Endothelial cell of umbilical vein (primary cell): ENCODE measurements at regions not wholly inside any gene's neighbourhood (a gene's known extent, or its start where the extent isn't known, plus 50 kb on each side); places are given as distances from the start of the nearest gene placed in this dataset.

ENCODE experiments used
- EZH2 ChIP-seq: IDR thresholded peaks from 2 replicates; pipeline ENCODE4 v1.6.1; 2012; ENCODE audit warnings: borderline replicate concordance, low read depth, mild to moderate bottlenecking, moderate library complexity, low read length, inconsistent platforms; ENCODE audit not compliant: severe bottlenecking
- FOS ChIP-seq: IDR thresholded peaks from 2 replicates; pipeline ENCODE4 v1.6.1; 2011; ENCODE audit warnings: mild to moderate bottlenecking, low read length, moderate library complexity, borderline replicate concordance; ENCODE audit not compliant: insufficient read depth
- GATA2 ChIP-seq: IDR thresholded peaks from 2 replicates; pipeline ENCODE4 v1.7.0; 2011; ENCODE audit warnings: low read depth, mild to moderate bottlenecking, moderate library complexity, mixed read lengths, low read length; ENCODE audit not compliant: insufficient read length, insufficient read depth
- JUN ChIP-seq: IDR thresholded peaks from 2 replicates; pipeline ENCODE4 v1.6.1; 2011; ENCODE audit warnings: borderline replicate concordance, low read depth; ENCODE audit not compliant: insufficient read length, insufficient read depth
- MYC ChIP-seq: IDR thresholded peaks from one replicate; pipeline ENCODE4 v1.6.1; 2011; ENCODE audit warnings: mild to moderate bottlenecking, low read depth, low read length
- POLR2A ChIP-seq: IDR thresholded peaks from 2 replicates; pipeline ENCODE4 v1.6.1; 2012; ENCODE audit warnings: low read depth, mild to moderate bottlenecking, control low read depth, low read length
- POLR2AphosphoS5 ChIP-seq: IDR thresholded peaks from 2 replicates; pipeline ENCODE4 v1.6.1; 2012; ENCODE audit warnings: low read depth, mild to moderate bottlenecking, control low read depth, low read length, moderate library complexity; ENCODE audit not compliant: insufficient read depth
- TF ChIP-seq, protein P1 (sequence below), 2 donors: IDR thresholded peaks; 1 replicate in 1 of 2; 2 replicates in 1 of 2; pipeline ENCODE4 v1.5.1; 2011; ENCODE audit warnings: low read length in 2 of 2, mild to moderate bottlenecking in 2 of 2, moderate library complexity in 2 of 2, control low read depth in 1 of 2, inconsistent platforms in 1 of 2, low read depth in 1 of 2; ENCODE audit not compliant: insufficient read depth in 1 of 2; ENCODE audit errors: extremely low read depth in 1 of 2
- TF ChIP-seq, protein P2 (sequence below): IDR thresholded peaks from 2 replicates; pipeline ENCODE4 v1.6.1; 2011; ENCODE audit not compliant: insufficient read depth, insufficient read length

DNA sequence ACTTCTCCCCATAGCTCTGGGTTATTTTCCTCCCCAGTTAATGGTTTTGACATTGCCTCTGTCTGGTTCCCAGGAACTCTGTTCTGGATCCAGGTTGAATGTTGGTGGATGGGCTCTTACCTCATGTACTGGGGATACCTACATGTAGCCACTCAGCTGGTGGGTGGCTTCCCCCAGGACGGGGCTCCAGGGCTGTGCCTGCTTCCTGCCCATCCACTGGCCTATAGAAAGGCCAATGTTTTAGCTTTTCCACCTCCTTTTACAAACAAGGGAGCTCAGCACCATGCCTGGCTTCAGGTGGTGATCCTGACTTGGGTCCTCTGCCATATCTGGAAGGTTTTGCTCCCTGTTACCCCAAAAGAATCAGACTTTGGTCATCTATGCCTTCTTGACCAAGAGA lies 120.2 kb downstream of the AKAP11 start:
- TF ChIP-seq JUN (no peak), POLR2A (no peak), MYC (no peak), POLR2AphosphoS5 (no peak), FOS (no peak), EZH2 (no peak), GATA2 (no peak)
- TF ChIP-seq, protein P1, sequence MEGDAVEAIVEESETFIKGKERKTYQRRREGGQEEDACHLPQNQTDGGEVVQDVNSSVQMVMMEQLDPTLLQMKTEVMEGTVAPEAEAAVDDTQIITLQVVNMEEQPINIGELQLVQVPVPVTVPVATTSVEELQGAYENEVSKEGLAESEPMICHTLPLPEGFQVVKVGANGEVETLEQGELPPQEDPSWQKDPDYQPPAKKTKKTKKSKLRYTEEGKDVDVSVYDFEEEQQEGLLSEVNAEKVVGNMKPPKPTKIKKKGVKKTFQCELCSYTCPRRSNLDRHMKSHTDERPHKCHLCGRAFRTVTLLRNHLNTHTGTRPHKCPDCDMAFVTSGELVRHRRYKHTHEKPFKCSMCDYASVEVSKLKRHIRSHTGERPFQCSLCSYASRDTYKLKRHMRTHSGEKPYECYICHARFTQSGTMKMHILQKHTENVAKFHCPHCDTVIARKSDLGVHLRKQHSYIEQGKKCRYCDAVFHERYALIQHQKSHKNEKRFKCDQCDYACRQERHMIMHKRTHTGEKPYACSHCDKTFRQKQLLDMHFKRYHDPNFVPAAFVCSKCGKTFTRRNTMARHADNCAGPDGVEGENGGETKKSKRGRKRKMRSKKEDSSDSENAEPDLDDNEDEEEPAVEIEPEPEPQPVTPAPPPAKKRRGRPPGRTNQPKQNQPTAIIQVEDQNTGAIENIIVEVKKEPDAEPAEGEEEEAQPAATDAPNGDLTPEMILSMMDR (IDR thresholded peaks at IDR 0.05; ENCODE audit: extremely low read depth in 1 of 2, insufficient read depth in 1 of 2, low read depth in 1 of 2, low read length in 2 of 2), result no peak
- TF ChIP-seq, protein P2, sequence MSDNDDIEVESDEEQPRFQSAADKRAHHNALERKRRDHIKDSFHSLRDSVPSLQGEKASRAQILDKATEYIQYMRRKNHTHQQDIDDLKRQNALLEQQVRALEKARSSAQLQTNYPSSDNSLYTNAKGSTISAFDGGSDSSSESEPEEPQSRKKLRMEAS, result no peak
